IMR-90 (cell line): ENCODE measurements at regions not wholly inside any gene's neighbourhood (a gene's known extent, or its start where the extent isn't known, plus 50 kb on each side); places are given as distances from the start of the nearest gene placed in this dataset.

ENCODE experiments used
- ATAC-seq: fragments of 200-7000 bp; cut with Tn5 transposase; 2 replicates; pipeline ENCODE4 v1.9.1; 2020; ENCODE audit warnings: low read depth, mild to moderate bottlenecking, moderate library complexity
- BruUV-seq: library from RNA; stranded (reverse); fragments of 400-500 nt; replicated peaks from 2 replicates; lab custom pipeline; 2021; lab: Mats Ljungman, UMichigan
- CTCF ChIA-PET: fragments of 300-600 bp; formaldehyde crosslinking; extraction: SDS; loops from one replicate; lab custom pipeline; 2021; ENCODE audit warnings: antibody characterized with exemption; lab: Yijun Ruan, JAX
- POLR2A ChIA-PET: fragments of 300-600 bp; sonication (Branson Sonifier 250); formaldehyde crosslinking; loops from one replicate; lab custom pipeline; 2022; ENCODE audit warnings: antibody characterized with exemption; ENCODE audit not compliant: unreplicated experiment; lab: Charles Lee
- DNase-seq: peaks from one replicate; pipeline ENCODE4 v3.0.0; 2013
- H2AFZ ChIP-seq: replicated peaks from 2 replicates; pipeline ENCODE3; 2013; ENCODE audit warnings: low read length, mild to moderate bottlenecking; ENCODE audit not compliant: poor library complexity
- H2AK5ac ChIP-seq: 2 replicates; pipeline ENCODE4 v1.6.1; 2013; ENCODE audit warnings: low read depth, low read length, inconsistent platforms
- H2AK9ac ChIP-seq: replicated peaks from 2 replicates; pipeline ENCODE3; 2013; ENCODE audit warnings: mild to moderate bottlenecking, low read depth, low read length, moderate library complexity; ENCODE audit not compliant: poor library complexity
- H2BK120ac ChIP-seq: 2 replicates; pipeline ENCODE4 v1.6.1; 2013; ENCODE audit warnings: low read depth, low read length, inconsistent platforms
- H2BK15ac ChIP-seq: 3 replicates; pipeline ENCODE4 v1.6.1; 2013; ENCODE audit warnings: low read depth, low read length, inconsistent platforms
- H2BK20ac ChIP-seq: 2 replicates; pipeline ENCODE4 v1.6.1; 2013; ENCODE audit warnings: low read depth, mild to moderate bottlenecking, inconsistent platforms, low read length, moderate library complexity
- H2BK5ac ChIP-seq: 2 replicates; pipeline ENCODE4 v1.6.1; 2013; ENCODE audit warnings: mild to moderate bottlenecking, low read depth, low read length, inconsistent platforms; ENCODE audit not compliant: poor library complexity, severe bottlenecking
- H3K14ac ChIP-seq: replicated peaks from 2 replicates; pipeline ENCODE4 v1.6.1; 2013; ENCODE audit warnings: low read depth, low read length, inconsistent platforms
- H3K18ac ChIP-seq: 2 replicates; pipeline ENCODE4 v1.6.1; 2013; ENCODE audit warnings: low read depth, low read length, control low read depth
- H3K23ac ChIP-seq: 2 replicates; pipeline ENCODE4 v1.6.1; 2013; ENCODE audit warnings: low read depth, low read length, inconsistent platforms
- H3K27ac ChIP-seq: 2 replicates; pipeline ENCODE4 v1.5.1; 2013; ENCODE audit warnings: mild to moderate bottlenecking, control low read depth, low read length; ENCODE audit not compliant: insufficient read depth
- H3K27me3 ChIP-seq: 2 replicates; pipeline ENCODE4 v1.6.1; 2013; ENCODE audit warnings: low read length; ENCODE audit not compliant: control insufficient read depth, insufficient read depth
- H3K36me3 ChIP-seq: 2 replicates; pipeline ENCODE4 v1.6.1; 2013; ENCODE audit warnings: low read length, mixed read lengths; ENCODE audit not compliant: control insufficient read depth, insufficient read depth
- H3K4ac ChIP-seq: 2 replicates; pipeline ENCODE4 v1.6.1; 2013; ENCODE audit warnings: low read depth, low read length, inconsistent platforms
- H3K4me1 ChIP-seq: 2 replicates; pipeline ENCODE4 v1.6.1; 2013; ENCODE audit warnings: low read length, mixed read lengths; ENCODE audit not compliant: control insufficient read depth, insufficient read depth
- H3K4me2 ChIP-seq: 2 replicates; pipeline ENCODE4 v1.6.1; 2013; ENCODE audit warnings: low read depth, mild to moderate bottlenecking, control low read depth, low read length, moderate library complexity
- H3K4me3 ChIP-seq: 2 replicates; pipeline ENCODE4 v1.5.1; 2013; ENCODE audit warnings: low read depth, mild to moderate bottlenecking, control low read depth, low read length, moderate library complexity; ENCODE audit not compliant: insufficient read depth
- H3K56ac ChIP-seq: 2 replicates; pipeline ENCODE4 v1.6.1; 2013; ENCODE audit warnings: low read length, inconsistent platforms; ENCODE audit not compliant: insufficient read depth; ENCODE audit errors: extremely low read depth
- H3K79me1 ChIP-seq, 2 experiments: 2 replicates each; pipeline ENCODE4 v1.6.1; 2013; ENCODE audit warnings: low read length in 2 of 2, inconsistent platforms in 1 of 2, low read depth in 1 of 2
- H3K9ac ChIP-seq: 2 replicates; pipeline ENCODE4 v1.6.1; 2013; ENCODE audit warnings: low read depth, low read length, control low read depth
- H3K9me1 ChIP-seq: 2 replicates; pipeline ENCODE4 v1.6.1; 2013; ENCODE audit warnings: low read length, inconsistent platforms; ENCODE audit not compliant: insufficient read depth
- H3K9me3 ChIP-seq: 2 replicates; pipeline ENCODE4 v1.6.1; 2013; ENCODE audit warnings: low read length; ENCODE audit not compliant: control insufficient read depth, insufficient read depth
- H4K20me1 ChIP-seq: 2 replicates; pipeline ENCODE4 v1.6.1; 2013; ENCODE audit warnings: low read length, inconsistent platforms; ENCODE audit not compliant: insufficient read depth
- H4K5ac ChIP-seq: 2 replicates; pipeline ENCODE4 v1.6.1; 2013; ENCODE audit warnings: mild to moderate bottlenecking, low read depth, low read length, control low read depth
- H4K8ac ChIP-seq, 2 experiments: 2 replicates each; pipeline ENCODE4 v1.6.1; 2013; ENCODE audit warnings: low read depth in 2 of 2, low read length in 2 of 2, control low read depth in 1 of 2, inconsistent platforms in 1 of 2
- H4K91ac ChIP-seq: 2 replicates; pipeline ENCODE4 v1.6.1; 2013; ENCODE audit warnings: low read depth, low read length, inconsistent platforms; ENCODE audit not compliant: insufficient read depth
- CEBPB ChIP-seq: IDR thresholded peaks from 2 replicates; pipeline ENCODE4 v1.6.1; 2012; ENCODE audit warnings: low read depth, low read length, improper control_type of control experiment
- CHD1 ChIP-seq: IDR thresholded peaks from 2 replicates; pipeline ENCODE4 v1.6.1; 2012; ENCODE audit warnings: low read depth, low read length, improper control_type of control experiment
- MAZ ChIP-seq: IDR thresholded peaks from 2 replicates; pipeline ENCODE4 v1.6.1; 2012; ENCODE audit warnings: low read depth, mild to moderate bottlenecking, low read length, improper control_type of control experiment, moderate library complexity, borderline replicate concordance
- SMC3 ChIP-seq: fragments of 150-350 bp; IDR thresholded peaks from 2 replicates; pipeline ENCODE4 v1.6.1; 2016; ENCODE audit warnings: low read depth, mild to moderate bottlenecking, antibody characterized with exemption, low read length, moderate library complexity
- WGBS, 2 experiments: methylation state at CpG; one replicate each; pipeline versions ENCODE4 v1.1.5 to v1.1.7; 2013; ENCODE audit warnings: missing lambda C conversion rate in 2 of 2; ENCODE audit not compliant: insufficient read length in 1 of 2; ENCODE audit errors: extremely low coverage in 2 of 2; 5-methylcytosine and 5-hydroxymethylcytosine counted together
- dilution Hi-C: fragments of 300-500 bp; cut with HindIII; formaldehyde crosslinking; loops from one replicate; pipeline ENCODE4 v1.14.3; 2018; ENCODE audit warnings: low sequenced_read_pairs; ENCODE audit not compliant: unreplicated experiment
- in situ Hi-C: fragments of 300-500 bp; cut with MboI; formaldehyde crosslinking; loops from 3 replicates; pipeline ENCODE4 v1.14.3; 2019; ENCODE audit warnings: low sequenced_read_pairs, inconsistent platforms, mixed read lengths
- intact Hi-C: fragments of 100-400 bp; cut with micrococcal nuclease; formaldehyde crosslinking; loops from 2 replicates; pipeline ENCODE4 v1.10.0; 2022
- TF ChIP-seq, protein P1 (sequence below): fragments of 150-350 bp; IDR thresholded peaks from 2 replicates; pipeline ENCODE4 v1.6.1; 2016; ENCODE audit warnings: low read depth, mild to moderate bottlenecking, low read length, moderate library complexity, borderline replicate concordance

DNA sequence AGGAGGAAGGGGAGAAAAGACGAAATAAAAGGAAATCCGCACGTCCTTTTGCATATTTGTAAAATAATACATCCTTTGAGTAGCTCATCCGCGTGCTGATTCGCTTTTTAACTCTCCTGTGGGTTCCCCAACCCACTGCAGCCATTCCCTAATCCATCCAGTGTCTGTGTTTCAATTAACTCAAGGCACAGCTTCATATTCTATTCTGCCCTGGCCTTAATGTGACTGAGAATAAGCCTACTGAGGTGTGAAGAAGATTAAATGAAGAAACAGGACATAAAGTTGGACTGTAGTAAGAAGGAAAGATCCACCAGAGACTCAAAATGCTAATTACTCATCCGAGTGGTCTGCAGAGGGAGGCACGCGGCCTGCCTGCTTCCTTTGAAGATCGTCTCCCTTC is 161.4 kb upstream of the SH3BP4 start:
- Histone ChIP-seq H3K9me3 (no peaks in the 10 kb centered on the region), H2AK5ac (no peak overlapping the region), H2BK5ac (no peak overlapping the region), H2AK9ac (no peak overlapping the region), H3K4me2 (no peak overlapping the region), H2BK20ac (no peak overlapping the region), H3K27ac (no peak overlapping the region), H2BK120ac (no peak overlapping the region), H2AFZ (no peak overlapping the region), H3K4ac (no peak overlapping the region), H4K20me1 (no peaks in the 10 kb centered on the region), H4K5ac (no peak overlapping the region), H4K8ac (no peak overlapping the region), H3K14ac (no peak overlapping the region), H4K91ac (no peak overlapping the region), H3K9me1 (no peaks in the 10 kb centered on the region), H3K9ac (no peak overlapping the region), H3K36me3 (no peaks in the 10 kb centered on the region), H3K23ac (no peak overlapping the region), H3K56ac (no peak overlapping the region), H3K79me1 (no peaks in the 10 kb centered on the region), H3K4me3 (no peak overlapping the region), H3K27me3 (0 out of 2 replicates have a peak, but pooled peaks cover 2% of the 10 kb centered on the region), H3K4me1 (0 out of 2 replicates have a peak, but pooled peaks cover 2% of the 10 kb centered on the region), H2BK15ac (no peak overlapping the region), H3K18ac (no peak overlapping the region)
- no peak for ATAC-seq
- intact Hi-C loops (no loop called here), dilution Hi-C loops (no loop called here), in situ Hi-C loops (no loop called here)
- POLR2A ChIA-PET: no interaction called here
- BruUV-seq: no TSS peak
- WGBS, 2 experiments: no CpG with 5 or more reads among the region's 10 CpGs
- no peak for DNase-seq
- CTCF ChIA-PET: no interaction called here
- TF ChIP-seq, protein P1, sequence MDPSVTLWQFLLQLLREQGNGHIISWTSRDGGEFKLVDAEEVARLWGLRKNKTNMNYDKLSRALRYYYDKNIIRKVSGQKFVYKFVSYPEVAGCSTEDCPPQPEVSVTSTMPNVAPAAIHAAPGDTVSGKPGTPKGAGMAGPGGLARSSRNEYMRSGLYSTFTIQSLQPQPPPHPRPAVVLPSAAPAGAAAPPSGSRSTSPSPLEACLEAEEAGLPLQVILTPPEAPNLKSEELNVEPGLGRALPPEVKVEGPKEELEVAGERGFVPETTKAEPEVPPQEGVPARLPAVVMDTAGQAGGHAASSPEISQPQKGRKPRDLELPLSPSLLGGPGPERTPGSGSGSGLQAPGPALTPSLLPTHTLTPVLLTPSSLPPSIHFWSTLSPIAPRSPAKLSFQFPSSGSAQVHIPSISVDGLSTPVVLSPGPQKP: no peak
- no peak for TF ChIP-seq SMC3
- no peak for TF ChIP-seq MAZ
- TF ChIP-seq CEBPB: no peak
- TF ChIP-seq CHD1: no peak
